ENCODE measurements at regions not wholly inside any gene's neighbourhood (a gene's known extent, or its start where the extent isn't known, plus 50 kb on each side); places are given as distances from the start of the nearest gene placed in this dataset.

DNA sequence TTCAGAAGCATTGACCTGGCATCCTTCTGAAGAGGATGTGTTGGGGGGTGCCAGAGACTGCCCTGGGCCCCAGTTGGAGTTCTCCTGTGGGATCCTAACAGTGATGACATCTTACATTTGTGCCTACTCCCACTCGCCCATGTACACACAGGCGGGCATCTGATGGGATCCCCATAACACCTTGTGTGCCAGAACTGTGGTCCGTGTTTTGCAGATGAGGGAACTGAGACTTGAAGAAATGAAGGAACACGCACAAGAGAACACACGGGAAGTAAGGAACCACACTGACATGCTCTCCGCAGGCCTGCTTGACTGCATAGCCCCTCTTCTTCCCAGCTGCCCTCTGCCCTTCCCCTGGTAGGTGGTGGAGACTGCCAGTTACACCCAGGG, 255.3 kb downstream of the MYCN start:
- dilution Hi-C loops (cut with HindIII; ENCODE audit: low sequenced_read_pairs, unreplicated experiment): no loop called here
- Histone ChIP-seq H3K4me3 (ENCODE audit: insufficient read depth, low read depth, low read length) (no peak overlapping the region), H4K5ac (ENCODE audit: low read depth, low read length) (no peak overlapping the region), H2BK15ac (ENCODE audit: low read depth, low read length) (no peak overlapping the region), H3K23ac (ENCODE audit: low read depth, low read length) (no peak overlapping the region), H3K9ac (ENCODE audit: low read depth, low read length) (no peak overlapping the region), H2BK120ac (ENCODE audit: low read depth, low read length) (no peak overlapping the region), H4K8ac (ENCODE audit: low read depth in 2 of 2, low read length in 2 of 2) (no peak overlapping the region), H3K79me1 (ENCODE audit: low read depth in 1 of 2, low read length in 2 of 2) (no peaks in the 10 kb centered on the region), H4K91ac (ENCODE audit: insufficient read depth, low read depth, low read length) (no peak overlapping the region), H3K27me3 (ENCODE audit: control insufficient read depth, insufficient read depth, low read length) (no peaks in the 10 kb centered on the region), H3K4me2 (ENCODE audit: low read depth, low read length) (no peak overlapping the region), H3K4ac (ENCODE audit: low read depth, low read length) (no peak overlapping the region), H2AK9ac (replicated peaks; ENCODE audit: low read depth, low read length, poor library complexity) (no peak overlapping the region), H3K56ac (ENCODE audit: extremely low read depth, insufficient read depth, low read length) (no peak overlapping the region), H2BK5ac (ENCODE audit: low read depth, low read length, poor library complexity, severe bottlenecking) (no peak overlapping the region), H3K36me3 (ENCODE audit: control insufficient read depth, insufficient read depth, low read length) (no peaks in the 10 kb centered on the region), H3K4me1 (ENCODE audit: control insufficient read depth, insufficient read depth, low read length) (no peaks in the 10 kb centered on the region), H3K9me3 (ENCODE audit: control insufficient read depth, insufficient read depth, low read length) (peaks cover 37% of the 10 kb centered on the region), H3K9me1 (ENCODE audit: insufficient read depth, low read length) (no peaks in the 10 kb centered on the region), H2BK20ac (ENCODE audit: low read depth, low read length) (no peak overlapping the region), H2AK5ac (ENCODE audit: low read depth, low read length) (no peak overlapping the region), H3K14ac (replicated peaks; ENCODE audit: low read depth, low read length) (no peak overlapping the region), H4K20me1 (ENCODE audit: insufficient read depth, low read length) (no peaks in the 10 kb centered on the region), H3K18ac (ENCODE audit: low read depth, low read length) (no peak overlapping the region), H3K27ac (ENCODE audit: insufficient read depth, low read length) (no peak overlapping the region), H2AFZ (replicated peaks; ENCODE audit: low read length, poor library complexity) (no peak overlapping the region)
- ATAC-seq (ENCODE audit: low read depth) (no peak), DNase-seq (no peak)
- TF ChIP-seq NFE2L2 (IDR thresholded peaks at IDR 0.05; ENCODE audit: low read depth, low read length): no peak
- TF ChIP-seq, protein P1, sequence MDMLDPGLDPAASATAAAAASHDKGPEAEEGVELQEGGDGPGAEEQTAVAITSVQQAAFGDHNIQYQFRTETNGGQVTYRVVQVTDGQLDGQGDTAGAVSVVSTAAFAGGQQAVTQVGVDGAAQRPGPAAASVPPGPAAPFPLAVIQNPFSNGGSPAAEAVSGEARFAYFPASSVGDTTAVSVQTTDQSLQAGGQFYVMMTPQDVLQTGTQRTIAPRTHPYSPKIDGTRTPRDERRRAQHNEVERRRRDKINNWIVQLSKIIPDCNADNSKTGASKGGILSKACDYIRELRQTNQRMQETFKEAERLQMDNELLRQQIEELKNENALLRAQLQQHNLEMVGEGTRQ (IDR thresholded peaks at IDR 0.05; ENCODE audit: low read depth, low read length): no peak
- TF ChIP-seq SMC3 (IDR thresholded peaks at IDR 0.05; ENCODE audit: low read depth, low read length): no peak
- no peak for TF ChIP-seq FOS (IDR thresholded peaks at IDR 0.05; ENCODE audit: low read depth, low read length)
- TF ChIP-seq RAD21 (IDR thresholded peaks at IDR 0.05; ENCODE audit: low read length): no peak
- TF ChIP-seq MXI1 (IDR thresholded peaks at IDR 0.05; ENCODE audit: borderline replicate concordance, low read depth, low read length): no peak
- intact Hi-C loops (cut with micrococcal nuclease): no loop called here
- no TSS peak for BruUV-seq (replicated peaks)
- no CpG with 5 or more reads among the region's 6 CpGs for WGBS, 2 experiments (ENCODE audit: extremely low coverage in 2 of 2, insufficient read length in 1 of 2)
- CTCF ChIA-PET: no interaction called here
- POLR2A ChIA-PET (ENCODE audit: unreplicated experiment): no interaction called here
- in situ Hi-C loops (cut with MboI; ENCODE audit: low sequenced_read_pairs): no loop called here

Measured in IMR-90 (cell line).